HG03103 (cell line): ENCODE measurements at regions not wholly inside any gene's neighbourhood (a gene's known extent, or its start where the extent isn't known, plus 50 kb on each side); places are given as distances from the start of the nearest gene placed in this dataset.

Source experiments
- ATAC-seq: cut with Tn5 transposase; IDR thresholded peaks from one replicate; pipeline ENCODE4 v1.9.1; 2021; ENCODE audit warnings: low read depth; ENCODE audit not compliant: unreplicated experiment

DNA sequence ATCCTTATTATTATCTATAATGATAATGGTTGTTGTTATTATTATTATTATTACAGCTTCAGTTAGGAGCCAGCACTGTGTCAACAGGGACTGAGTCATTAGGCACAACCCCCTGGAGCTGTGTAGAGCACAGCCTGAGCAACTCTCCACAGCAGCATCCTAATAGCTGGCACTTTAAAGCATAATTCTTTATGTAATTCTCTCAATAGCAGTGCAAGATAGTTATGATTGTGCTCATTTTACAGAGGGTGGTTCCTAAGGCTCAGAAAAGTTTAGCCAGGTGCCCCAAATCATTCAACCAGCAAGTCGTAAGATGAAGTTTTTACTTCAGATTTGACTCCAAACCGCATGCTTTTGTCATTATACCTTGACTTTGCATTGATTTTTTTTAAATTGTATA lies 390.3 kb downstream of the ANXA1 start:
- no peak for ATAC-seq

DNA sequence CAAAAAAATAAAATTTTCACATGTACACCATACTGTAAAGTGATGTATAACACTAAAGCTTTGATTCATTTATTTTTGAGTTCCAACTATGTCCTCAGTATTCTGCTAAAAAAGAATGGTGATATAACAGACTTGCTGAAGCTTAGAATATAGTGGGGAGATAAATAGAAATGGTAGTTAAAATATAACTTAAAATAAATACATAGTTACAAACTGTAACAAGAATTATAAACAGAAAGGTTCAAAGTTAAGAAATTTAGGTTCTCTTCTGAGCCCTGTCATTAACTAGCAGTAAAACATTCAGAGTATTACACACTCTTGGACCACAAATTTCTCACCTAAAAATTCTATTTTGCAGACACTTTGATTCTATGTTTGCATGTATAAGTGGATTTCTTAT lies 392.1 kb downstream of the ANXA1 start:
- no peak for ATAC-seq

- no peak for ATAC-seq
Measured at GRCh38 chr9:73548201-73548600, 396.5 kb downstream of the ANXA1 start.

GRCh38 chr9:73549991-73550390 lies 398.3 kb downstream of the ANXA1 start:
- no peak for ATAC-seq

DNA sequence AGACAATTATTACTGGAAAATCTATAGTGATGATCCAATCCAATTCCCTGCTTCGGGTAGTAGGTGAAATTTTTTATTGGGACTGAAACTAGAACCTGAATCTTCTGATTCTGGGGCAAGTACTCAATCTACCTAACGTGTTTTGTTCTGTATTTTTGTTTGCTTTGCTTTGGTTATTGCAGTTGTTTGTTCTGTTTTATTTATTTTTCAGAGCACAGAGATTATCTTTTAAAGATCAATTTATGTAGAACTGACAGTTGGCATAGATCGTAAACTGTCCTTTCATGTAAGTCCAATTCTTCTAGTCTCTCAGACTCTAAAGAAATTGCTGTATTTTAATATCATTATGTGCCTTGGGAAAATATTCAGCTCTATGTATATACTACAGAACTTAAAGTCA lies 401.6 kb downstream of the ANXA1 start:
- no peak for ATAC-seq

DNA sequence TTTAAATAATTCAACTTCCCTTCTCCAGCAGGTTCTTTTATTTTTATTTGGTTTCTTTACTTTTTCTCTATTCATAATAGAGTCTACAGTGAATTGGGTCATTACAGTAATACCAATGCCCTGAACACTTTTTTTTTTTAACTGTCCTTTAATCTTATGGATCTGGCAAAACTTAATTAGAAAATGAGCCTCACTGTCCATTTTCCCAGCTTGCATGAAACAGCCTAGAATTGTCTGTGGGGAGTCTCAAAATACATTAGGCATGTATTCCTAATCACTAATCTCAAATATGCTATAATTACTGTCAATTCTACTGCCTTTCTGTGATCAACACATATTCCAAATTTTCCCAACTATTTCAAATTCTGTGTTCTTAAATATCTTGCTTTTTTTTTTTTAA lies 406.8 kb downstream of the ANXA1 start:
- no peak for ATAC-seq

DNA sequence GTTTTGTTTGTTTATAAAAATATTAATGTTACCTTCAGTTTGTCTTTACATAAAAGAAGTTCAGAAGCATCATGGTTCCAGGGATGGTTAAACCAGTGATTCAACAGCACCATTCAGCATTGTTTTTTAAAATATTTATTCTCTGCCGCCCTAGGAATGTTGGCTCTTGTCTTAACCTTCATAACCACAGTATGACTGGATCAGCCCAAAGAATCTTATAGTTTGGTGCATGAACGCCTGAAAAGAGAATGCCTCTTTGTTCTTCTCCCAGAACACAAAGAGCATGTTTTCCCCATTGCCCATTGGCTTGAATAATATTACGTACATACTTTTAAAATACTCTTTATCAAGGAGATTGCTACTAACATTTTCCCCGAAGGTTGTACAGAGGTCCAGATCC lies 413.4 kb downstream of the ANXA1 start:
- no peak for ATAC-seq

DNA sequence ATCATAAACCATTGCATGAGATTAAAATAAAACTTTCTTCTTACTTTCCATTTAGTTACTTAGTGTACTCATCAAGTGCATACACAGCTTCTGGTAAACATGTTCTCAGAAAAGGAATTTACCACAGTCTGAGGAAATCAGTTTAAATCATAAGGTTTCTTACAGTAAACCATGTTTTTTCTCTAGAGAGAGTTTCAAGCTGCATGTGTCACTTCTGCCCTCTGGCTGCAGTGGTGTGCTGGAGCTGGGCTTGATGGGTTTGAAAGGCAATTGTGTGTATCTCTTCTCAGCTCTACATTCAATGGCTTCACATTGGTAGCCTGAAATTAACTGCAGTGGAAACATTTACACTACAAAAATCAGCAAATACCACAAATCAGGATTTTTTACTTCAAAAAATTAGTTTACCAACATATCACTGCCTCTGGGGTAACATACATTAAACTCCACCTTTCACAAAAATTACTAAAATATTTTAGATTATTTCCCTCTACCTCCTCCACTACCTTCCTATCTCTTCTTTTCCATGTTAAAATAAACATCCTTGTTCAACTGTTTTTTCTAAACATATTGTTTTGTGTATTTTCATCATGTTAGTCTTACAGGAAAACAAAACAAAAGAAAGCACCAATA lies 414.3 kb downstream of the ANXA1 start:
- no peak for ATAC-seq

DNA sequence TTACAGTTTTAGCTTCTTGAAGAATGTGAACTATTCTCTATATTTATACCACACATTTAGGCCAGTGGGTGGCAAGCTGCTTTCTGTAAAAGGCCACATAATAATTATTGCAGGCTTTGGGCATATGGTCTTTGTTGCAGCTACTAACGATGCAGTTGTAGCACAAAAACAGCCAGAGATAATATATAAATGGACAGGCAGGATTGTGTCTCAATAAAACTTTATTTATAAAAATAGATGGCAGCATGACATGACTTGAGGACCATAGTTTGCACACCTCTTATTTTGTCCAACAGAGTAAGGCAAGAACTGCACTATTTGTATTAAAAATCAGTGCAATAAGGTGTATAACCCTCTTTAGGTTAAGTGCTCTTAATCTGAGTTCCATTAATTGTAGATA lies 415.0 kb downstream of the ANXA1 start:
- no peak for ATAC-seq

- no peak for ATAC-seq
Measured at GRCh38 chr9:73573235-73573634, 421.6 kb downstream of the ANXA1 start.

GRCh38 chr9:73575101-73576060 lies 423.7 kb downstream of the ANXA1 start:
- ATAC-seq: no peak

DNA sequence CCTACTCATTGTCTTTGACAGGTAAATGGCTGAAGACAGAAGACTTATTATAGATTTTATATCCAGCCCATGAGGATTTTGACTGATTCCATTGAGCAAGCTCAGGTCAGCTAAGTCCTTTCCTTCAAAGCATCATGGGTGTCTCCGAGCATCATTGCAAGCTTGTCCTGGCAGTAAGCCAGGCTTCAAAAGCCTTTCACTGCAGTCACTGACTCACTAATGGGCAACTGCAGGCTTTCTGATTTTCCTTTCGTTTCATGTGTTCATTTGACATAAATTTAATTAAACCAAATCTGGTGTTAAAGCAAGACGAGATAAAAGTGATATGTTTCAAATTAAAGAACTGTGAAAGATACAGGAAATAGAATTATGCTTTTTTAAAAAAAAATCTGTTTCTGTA lies 426.2 kb downstream of the ANXA1 start:
- ATAC-seq: no peak

GRCh38 chr9:73579823-73580222 lies 428.2 kb downstream of the ANXA1 start:
- no peak for ATAC-seq

DNA sequence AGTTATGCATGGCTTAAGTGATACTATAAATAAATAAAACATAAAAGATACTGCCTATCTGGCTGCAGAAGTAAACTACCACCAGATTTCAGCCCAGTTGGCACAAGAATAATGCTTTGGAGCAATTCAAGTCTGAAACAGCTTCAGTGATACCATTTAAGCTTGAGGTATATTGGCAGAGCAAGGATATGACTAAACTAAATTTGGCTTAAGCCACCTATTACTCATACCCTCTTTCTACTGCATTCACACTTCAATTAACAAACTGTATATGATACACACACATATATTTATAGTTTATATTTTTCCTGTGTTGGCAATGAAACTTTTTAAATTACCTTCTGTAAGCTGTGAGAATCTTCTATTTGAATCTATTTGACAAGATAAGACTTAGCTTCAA lies 431.9 kb downstream of the ANXA1 start:
- no peak for ATAC-seq

DNA sequence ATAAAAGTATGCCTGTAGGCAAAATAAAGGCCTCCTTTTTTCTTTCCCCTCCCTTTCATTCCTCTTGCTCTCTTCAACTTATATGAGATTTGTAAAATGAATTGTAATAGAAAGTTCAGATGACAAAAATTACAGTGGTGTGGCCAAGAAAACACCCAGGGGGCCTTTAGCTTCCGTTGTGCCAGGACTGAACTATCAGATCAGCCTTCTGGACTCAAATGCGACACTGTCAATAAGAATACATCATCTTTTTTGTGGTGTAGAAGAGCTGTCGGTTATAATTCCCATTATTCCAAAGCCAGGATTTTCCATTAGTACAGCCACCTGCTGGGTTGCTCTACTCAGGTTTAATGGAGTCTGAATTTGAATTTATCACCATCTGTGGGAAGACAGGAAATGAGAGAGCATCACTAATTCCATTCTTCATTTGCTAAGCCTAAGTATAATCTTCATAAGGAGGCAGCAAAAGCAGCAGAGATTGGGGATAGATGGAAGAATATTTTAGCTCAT lies 443.4 kb downstream of the ANXA1 start:
- no peak for ATAC-seq

DNA sequence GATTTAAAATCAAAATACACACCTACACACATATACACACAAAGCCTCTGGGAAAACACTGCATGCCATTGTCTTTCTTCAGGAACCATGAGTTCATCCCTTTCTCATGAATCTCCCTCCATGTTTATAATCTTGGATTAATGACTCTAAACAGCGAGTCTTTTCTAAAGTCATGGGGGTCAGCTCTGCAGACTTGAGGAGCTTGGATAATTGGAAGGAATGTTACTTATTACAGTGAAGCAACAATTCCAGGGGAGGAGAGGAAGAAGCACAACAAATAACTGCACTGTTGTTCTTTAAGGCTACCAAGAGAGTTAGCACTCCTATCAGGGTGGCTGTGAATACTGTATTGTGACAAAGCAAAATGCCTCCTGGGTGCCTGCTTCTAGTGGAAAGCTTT lies 444.7 kb downstream of the ANXA1 start:
- no peak for ATAC-seq

DNA sequence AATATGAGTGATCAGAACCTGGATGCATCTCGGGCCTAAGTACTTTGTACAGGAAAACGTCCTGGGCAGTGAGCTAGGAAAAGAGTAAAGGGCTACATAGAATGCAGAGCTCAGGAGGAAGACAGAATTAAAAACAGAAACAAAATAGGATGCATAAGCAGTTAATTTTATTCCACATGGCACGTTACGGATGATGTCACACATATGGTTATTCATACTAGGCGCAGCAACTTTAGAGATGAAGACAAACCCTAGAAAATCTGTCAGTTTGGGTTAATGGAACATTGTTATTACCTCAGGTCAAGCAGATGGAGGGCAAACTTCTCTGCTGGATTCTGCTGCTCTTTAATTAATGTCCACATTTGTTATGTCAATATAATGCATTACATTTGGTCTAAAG lies 445.4 kb downstream of the ANXA1 start:
- no peak for ATAC-seq

DNA sequence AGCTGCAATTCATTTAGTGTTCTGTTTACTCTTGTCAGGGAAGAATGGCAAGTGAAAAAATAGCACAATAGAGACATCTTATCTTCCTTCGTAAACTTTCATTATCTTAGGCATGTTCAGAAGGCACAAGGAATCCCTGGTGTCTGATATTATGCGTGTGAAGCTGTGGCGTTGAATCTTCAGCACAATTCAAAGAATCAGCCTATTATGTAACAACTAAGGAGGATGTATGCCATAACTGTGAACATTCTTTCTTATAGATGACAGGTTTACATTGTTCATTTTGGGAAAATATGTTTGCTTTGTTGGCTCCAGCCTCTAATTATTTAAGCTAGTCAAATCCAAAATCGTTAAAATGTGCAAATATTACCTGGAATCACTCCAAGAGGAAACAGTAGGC lies 446.1 kb downstream of the ANXA1 start:
- ATAC-seq: no peak

GRCh38 chr9:73609381-73609780 lies 457.7 kb downstream of the ANXA1 start:
- ATAC-seq: no peak

DNA sequence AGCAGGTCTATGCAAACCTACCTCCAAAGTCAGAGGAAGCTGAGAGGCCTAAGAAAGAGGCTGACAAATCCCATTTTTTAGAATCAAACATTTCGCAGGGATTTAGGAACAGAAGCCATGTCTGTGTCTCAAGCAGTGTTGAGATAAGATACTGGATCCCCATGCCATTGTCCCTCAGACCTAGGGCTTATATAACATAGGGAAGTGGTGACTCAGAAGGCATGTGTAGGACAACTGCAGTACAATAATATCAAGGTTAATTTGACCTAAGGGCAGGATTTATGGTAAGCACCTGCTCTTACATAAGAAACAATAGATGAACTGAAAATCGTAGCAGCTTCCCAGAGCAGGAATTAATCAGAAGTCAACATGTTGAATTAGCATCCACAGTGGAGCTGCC lies 459.4 kb downstream of the ANXA1 start:
- ATAC-seq: no peak

DNA sequence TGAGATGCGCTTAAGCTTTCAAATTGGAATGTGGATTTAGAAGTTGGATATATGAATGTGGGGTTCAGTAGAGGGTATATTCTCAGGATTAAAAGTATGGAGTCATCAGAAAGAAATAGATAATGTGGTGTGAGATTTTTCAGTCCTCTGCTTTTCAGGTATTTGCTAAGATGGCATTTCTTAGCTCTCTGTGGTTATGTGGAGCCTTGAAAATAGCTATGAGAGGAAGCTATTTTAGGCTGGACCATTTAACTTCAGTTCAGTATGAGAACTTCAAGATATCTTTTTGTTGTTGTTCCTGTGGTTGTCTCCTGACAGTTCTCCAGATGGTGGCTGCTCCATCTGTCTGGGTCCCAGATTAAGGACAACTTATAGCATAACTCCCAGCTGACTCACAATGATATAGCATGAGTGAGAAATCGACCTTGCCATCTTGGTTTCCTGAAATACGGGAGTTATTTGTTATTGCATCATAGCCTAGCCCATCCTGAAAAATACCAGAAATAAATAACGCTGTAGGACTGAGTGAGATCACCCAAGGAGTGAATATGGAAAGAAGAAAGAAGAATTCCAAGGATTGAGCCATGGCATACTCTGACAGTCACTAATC lies 461.5 kb downstream of the ANXA1 start:
- no peak for ATAC-seq
